Suprapubic skin (tissue), 4 donors: ENCODE measurements at regions not wholly inside any gene's neighbourhood (a gene's known extent, or its start where the extent isn't known, plus 50 kb on each side); places are given as distances from the start of the nearest gene placed in this dataset.

ENCODE experiments used
- CTCF ChIP-seq, 2 donors: fragments of 200-600 bp in 1 of 2; fragments of 450-650 bp in 1 of 2; sonication (generic) in 1 of 2; IDR thresholded peaks; one replicate each; pipeline ENCODE4 v1.5.1; 2016 to 2019; ENCODE audit warnings: antibody characterized with exemption in 2 of 2, mild to moderate bottlenecking in 1 of 2, moderate library complexity in 1 of 2
- POLR2A ChIP-seq, 2 donors: fragments of 450-650 bp; IDR thresholded peaks; one replicate each; pipeline ENCODE4 v1.6.1; 2017; ENCODE audit warnings: antibody characterized with exemption in 2 of 2, mild to moderate bottlenecking in 2 of 2, moderate library complexity in 2 of 2
- POLR2AphosphoS5 ChIP-seq, 3 donors: sonication (generic); formaldehyde crosslinking; IDR thresholded peaks; one replicate each; pipeline ENCODE4 v1.6.1; 2017; ENCODE audit warnings: antibody characterized with exemption in 3 of 3

DNA sequence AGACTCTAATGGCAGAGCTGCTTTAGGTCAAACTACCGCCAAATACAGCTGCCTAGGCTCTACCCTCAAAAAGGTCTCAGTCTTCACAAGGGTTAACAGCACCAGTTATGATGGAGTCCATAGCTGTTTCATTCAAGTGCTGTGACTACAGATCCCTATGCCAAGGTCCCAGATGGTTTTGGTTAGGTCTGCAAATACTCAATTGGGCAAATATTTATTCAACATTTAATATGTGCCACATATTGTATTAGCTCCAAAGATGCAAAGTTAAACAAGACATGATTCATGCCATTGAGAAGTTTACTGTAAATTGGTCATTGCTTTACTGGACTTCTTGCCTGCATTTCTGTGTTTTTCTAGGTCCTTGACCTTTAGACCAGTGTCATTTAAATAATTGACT lies 55.8 kb upstream of the TFAP2D start:
- TF ChIP-seq POLR2A (IDR thresholded peaks at IDR 0.05): no peak
- no peak for TF ChIP-seq CTCF (IDR thresholded peaks at IDR 0.05)
- TF ChIP-seq POLR2AphosphoS5 (IDR thresholded peaks at IDR 0.05): no peak
